Prostate gland (tissue), 2 donors: ENCODE measurements at regions not wholly inside any gene's neighbourhood (a gene's known extent, or its start where the extent isn't known, plus 50 kb on each side); places are given as distances from the start of the nearest gene placed in this dataset.

Source experiments
- DNase-seq: peaks from one replicate; pipeline ENCODE4 v3.0.0-alpha.2; 2019; ENCODE audit warnings: low spot score
- H3K27ac ChIP-seq, 2 donors: fragments of 200-600 bp; sonication (generic); 2 replicates each; pipeline ENCODE4 v1.5.1; 2017 to 2019
- H3K27me3 ChIP-seq: fragments of 200-600 bp; sonication (generic); replicated peaks from 2 replicates; pipeline ENCODE4 v1.5.1; 2019; ENCODE audit not compliant: insufficient read depth
- H3K36me3 ChIP-seq, 2 donors: fragments of 200-600 bp; sonication (generic); 1 replicate in 1 of 2; 2 replicates in 1 of 2; pipeline versions ENCODE4 v1.5.1 to v1.8.1; 2017 to 2019
- H3K4me1 ChIP-seq: fragments of 200-600 bp; sonication (generic); replicated peaks from 2 replicates; pipeline ENCODE4 v1.5.1; 2019
- H3K4me3 ChIP-seq, 2 donors: fragments of 200-600 bp; sonication (generic); 2 replicates each; pipeline ENCODE4 v1.5.1; 2017 to 2019
- H3K9me3 ChIP-seq: fragments of 200-600 bp; sonication (generic); 2 replicates; pipeline ENCODE4 v1.5.1; 2017
- CTCF ChIP-seq, 4 experiments: fragments of 200-600 bp in 2 of 4; fragments of 450-650 bp in 2 of 4; sonication (generic) in 2 of 4; IDR thresholded peaks; 1 replicate in 3 of 4; 2 replicates in 1 of 4; pipeline ENCODE4 v1.5.1; 2016 to 2019; ENCODE audit warnings: antibody characterized with exemption in 4 of 4, mild to moderate bottlenecking in 2 of 4, moderate library complexity in 2 of 4
- POLR2A ChIP-seq: fragments of 450-650 bp; IDR thresholded peaks from one replicate; pipeline ENCODE4 v1.6.1; 2016; ENCODE audit warnings: antibody characterized with exemption, mild to moderate bottlenecking
- POLR2AphosphoS5 ChIP-seq: sonication (generic); formaldehyde crosslinking; IDR thresholded peaks from one replicate; pipeline ENCODE4 v1.6.1; 2017; ENCODE audit warnings: antibody characterized with exemption
- intact Hi-C: fragments of 100-400 bp; cut with DNase I; formaldehyde crosslinking; loops from one replicate; pipeline ENCODE4 v1.14.2; 2022

- H3K4me3 ChIP-seq: no peak overlapping the region
- no peak for TF ChIP-seq POLR2A
- TF ChIP-seq CTCF (IDR thresholded peaks at IDR 0.05): no peak
- TF ChIP-seq POLR2AphosphoS5: no peak
- no peaks in the 10 kb centered on the region for H3K4me1 ChIP-seq
- intact Hi-C loops: no loop called here
- no peaks in the 10 kb centered on the region for H3K27me3 ChIP-seq
- no peaks in the 10 kb centered on the region for H3K36me3 ChIP-seq
- DNase-seq: no peak
- no peak overlapping the region for H3K27ac ChIP-seq
- H3K9me3 ChIP-seq: no peaks in the 10 kb centered on the region
These were observed 181.0 kb downstream of the CHRDL1 start for GRCh38 chrX:110614596-110614995.
